GM21367 (cell line): ENCODE measurements at regions not wholly inside any gene's neighbourhood (a gene's known extent, or its start where the extent isn't known, plus 50 kb on each side); places are given as distances from the start of the nearest gene placed in this dataset.
"Not testable (repeated sequence)": the region's sequence is repeated elsewhere in the genome, so short reads cannot be mapped to it uniquely, and the experiment has no call there.

Experiments
- ATAC-seq: cut with Tn5 transposase; IDR thresholded peaks from one replicate; pipeline ENCODE4 v1.9.1; 2021; ENCODE audit not compliant: unreplicated experiment

DNA sequence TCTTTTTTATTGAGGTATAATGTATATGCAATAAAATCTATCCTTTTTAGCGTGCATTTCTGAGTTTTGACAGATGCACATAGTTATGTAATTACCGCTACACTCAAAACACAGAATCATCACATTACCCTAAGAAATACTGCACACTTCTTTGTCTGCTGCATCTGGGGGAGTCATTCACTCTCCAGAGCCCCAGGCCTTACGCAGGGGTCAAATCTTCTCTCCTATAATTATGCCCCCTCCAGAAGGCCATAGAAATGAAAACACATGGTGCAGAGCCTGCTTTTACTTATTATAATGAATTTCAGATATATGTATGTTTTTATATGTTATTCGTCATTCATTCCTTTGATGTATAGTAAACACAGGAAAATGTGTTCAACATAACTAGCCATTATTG, 296.5 kb upstream of the TMEM132C start:
- ATAC-seq, result no peak

DNA sequence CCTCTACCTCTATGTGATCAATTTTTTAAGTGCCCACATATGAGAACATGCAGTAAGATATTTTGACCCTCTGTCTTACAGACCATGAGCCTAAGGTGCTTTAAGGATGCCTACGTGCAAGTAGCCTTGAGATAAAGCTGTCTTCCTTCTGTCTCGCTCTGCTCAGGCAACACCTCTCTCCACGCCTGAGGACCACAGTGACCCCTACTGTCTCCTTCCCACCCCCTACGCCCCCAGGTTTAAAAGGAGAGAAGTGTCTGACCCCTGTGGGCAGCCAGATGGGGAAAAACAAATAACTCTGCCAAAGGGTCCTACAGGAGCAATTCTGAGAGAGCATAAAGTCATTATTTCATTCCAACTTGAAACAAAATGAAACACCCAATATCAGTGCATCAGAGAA, 286.4 kb upstream of the TMEM132C start:
- no peak for ATAC-seq

DNA sequence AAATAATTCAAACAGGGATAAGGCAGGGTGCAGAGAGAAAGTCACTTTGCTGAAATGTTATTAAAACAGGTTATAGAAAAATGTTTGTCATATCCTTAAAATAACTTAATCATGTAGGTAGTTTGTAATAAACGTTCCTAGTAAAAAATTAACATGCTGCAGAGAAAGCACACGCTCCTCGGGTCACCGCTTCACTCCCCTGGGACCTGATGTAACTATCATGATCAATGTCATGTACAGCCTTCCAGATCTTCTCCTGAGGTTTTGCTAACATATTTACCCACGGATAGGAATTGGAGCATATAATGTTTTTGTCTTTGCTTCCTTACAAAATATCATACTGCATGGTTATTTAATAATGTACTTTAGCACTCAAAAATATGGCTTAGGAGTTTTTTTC, 285.1 kb upstream of the TMEM132C start:
- no peak for ATAC-seq

DNA sequence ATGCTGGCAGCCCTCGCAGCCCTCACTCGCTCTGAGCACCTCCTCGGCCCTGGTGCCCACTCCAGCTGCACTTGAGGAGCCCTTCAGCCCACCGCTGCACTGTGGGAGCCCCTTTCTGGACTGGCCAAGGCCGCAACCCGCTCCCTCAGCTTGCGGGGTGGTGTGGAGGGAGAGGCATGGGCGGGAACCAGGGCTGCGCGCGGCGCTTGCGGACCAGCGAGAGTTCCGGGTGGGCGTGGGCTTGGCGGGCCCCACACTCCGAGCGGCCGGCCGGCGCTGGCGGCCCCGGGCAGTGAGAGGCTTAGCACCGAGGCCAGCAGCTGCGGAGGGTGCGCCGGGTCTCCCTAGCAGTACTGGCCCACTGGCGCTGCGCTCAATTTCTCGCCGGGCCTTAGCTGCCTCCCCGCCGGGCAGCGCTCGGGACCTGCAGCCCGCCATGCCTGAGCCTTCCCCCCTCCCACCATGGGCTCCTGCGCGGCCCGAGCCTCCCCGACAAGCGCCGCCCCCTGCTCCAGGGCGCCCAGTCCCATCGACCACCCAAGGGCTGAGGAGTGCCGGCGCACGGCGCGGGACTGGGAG, 283.7 kb upstream of the TMEM132C start:
- not testable (repeated sequence) for ATAC-seq

DNA sequence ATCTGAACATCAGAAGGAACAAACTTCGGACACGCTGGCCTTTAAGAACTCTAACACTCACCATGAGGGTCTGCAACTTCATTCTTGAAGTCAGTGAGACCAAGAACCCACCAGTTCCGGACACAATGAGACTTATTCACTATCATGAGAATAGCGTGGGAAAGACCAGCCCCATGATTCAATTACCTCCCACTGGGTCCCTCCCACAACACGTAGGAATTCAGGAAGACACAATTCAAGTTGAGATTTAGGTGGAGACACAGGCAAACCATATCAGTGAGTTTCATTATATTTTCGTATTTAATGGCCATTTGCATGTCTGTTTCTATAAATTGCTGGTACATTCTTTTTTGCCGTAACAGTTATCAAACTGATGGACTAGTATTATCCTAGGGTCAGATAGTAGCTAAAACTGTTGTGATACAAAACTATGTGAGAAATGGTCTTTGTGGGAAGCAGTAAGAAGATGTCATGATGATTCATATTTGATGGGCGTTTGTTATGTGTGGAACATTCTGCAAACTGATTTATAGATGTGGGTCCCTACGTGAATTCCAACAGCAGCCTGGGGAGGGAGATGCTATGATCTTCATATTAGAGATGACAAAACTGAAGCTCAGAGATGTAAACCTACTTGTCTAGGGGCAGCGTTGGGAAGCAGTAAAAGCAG, 282.4 kb upstream of the TMEM132C start:
- ATAC-seq, result no peak

DNA sequence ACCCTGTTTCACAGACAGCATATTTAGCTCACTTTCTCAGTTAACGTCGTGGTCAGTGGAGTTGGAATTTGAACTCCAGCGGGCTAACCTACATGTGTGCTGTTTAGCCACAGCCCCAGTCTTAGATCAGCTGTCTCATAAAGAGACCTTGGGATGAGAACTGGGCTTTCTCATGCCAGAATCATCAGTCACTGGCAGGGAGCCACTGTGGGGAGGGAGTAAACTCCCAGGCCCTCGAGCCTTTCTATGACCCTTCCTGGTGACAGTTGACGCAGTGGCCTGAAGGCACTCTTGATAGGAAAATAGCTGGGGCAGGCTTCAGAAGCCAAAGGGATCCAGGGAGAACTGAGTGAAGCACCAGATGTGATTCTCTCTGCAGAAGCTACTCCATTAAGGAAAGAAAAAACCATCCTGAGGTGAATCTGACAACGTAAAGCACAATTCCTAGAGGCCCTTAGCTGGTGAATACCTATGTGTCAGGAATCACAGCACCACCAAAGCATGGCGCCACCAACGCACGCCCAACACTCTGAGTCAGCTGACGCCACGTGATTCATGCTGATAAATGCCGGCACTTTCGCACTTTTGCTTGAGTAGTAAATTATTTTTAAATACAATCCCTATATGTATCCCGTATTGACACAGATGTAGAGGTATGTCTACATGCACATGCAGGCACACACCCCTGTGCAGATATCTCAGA, 279.6 kb upstream of the TMEM132C start:
- no peak for ATAC-seq

DNA sequence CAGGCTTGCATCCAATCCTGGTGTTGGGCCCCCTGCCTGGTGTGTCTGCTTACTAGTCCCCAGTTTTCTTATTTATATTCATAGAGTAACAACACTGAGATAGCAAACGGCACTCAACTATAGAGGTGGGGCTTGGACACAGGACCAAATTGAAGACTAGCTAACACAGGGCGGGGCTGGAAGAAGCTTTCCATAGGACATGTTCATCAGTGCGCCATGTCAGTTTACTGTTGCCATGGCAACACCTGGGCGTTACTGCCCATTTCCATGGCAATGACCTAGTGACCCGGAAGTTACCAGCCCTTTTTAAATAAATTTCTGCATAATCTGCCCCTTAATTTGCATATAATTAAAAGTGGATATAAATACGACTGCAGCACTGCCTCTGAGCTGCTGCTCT, 275.5 kb upstream of the TMEM132C start:
- ATAC-seq, result no peak

DNA sequence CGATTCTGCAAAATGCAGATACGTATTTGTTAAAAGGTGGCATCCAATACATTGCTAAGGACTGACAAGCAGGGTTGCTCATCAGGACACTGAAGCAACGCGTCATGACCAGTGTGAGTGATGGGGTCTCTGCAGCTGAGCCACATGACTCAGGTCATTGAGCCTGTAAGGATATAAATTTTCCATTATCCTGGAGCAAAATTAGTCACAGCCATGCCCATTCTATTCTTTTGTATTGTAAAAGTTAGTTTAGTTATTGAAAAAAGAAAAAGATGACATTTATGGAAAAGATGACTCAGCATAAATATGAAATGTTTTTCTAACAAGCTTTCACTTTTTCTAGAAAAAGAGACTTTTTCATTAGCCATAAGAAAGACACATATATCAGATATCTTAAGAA, 268.0 kb upstream of the TMEM132C start:
- no peak for ATAC-seq

DNA sequence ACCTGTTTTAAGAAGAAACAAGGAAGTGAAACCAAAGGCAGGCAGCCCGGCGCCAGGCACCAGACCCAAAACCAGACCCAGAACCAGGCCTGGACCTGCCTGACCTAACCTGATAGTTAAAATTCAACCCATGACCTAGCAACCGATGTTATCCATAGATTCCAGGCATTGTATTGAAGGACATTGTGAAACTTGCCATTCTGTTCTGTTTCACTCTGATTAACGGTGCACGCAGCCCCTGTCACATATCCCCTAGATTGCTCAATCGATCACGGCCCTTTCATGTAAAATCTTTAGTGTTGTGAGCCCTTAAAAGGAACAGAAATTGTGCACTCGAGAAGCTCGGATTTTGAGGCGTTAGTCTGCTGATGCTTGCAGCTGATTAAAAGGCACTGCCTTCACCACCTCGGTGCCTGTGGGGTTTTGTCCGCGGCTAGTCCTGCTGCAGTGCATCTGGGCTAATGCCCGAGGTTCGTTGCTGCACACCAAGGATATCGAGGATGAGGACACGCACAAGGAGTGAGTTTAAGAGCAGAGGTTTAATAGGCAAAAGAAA, 262.5 kb upstream of the TMEM132C start:
- no peak for ATAC-seq

DNA sequence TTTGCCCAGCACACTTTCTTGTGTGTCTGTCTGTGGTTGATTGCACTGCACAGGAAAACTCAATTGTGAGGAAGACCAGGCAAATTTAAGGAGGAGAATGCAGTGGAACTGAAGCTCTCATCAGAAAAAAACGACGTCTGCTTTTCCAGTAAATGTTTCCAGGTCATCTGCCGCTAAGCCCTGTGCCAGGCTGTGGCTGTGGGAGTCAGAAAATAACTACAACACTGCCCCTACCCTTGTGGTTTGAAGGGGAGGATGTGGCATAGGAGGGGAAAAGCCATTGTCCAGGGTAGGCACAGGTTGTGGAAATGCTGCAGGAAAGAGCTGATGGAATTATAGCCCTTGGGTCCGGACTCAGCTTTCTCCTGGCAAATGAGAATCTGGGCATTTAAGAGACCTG, 259.7 kb upstream of the TMEM132C start:
- ATAC-seq, result no peak

DNA sequence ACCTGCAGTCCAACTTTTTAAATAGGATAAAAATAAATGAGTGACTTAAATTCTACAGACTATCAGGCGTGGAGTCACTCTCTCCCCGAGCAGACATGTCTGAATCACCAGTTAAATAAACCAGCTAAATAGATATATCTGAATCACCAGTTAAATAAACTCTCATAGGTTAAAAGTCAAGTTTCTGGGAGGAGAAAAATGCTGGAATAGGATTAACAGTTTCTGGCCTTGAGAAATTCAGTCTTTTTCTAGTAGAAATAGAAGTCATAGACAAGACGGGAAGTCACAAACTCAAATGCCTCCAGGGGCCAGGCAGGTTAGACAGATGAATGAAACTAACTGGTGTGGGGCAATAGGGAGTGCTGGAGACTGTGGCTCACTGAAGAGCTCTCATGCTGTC, 258.6 kb upstream of the TMEM132C start:
- no peak for ATAC-seq

DNA sequence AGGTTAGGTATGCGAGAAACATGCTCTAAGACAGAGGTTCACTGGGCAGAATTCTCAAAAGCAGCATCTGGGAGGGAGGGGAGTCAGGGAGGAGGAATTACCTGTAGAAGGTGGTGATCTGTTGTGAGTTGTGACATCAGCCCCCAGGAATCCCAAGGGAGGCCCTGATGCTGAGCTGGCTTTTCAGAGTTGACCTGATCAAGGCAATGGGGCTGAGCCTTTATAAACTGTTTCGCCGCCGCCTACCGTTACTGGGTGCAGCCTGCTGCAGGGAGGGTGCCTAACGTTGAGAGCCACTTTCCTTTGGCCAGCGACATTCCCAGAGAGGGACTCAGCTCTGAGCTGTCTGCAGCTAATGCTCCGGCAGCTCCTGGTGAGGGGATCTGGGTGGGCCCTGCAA, 257.9 kb upstream of the TMEM132C start:
- ATAC-seq, result no peak

DNA sequence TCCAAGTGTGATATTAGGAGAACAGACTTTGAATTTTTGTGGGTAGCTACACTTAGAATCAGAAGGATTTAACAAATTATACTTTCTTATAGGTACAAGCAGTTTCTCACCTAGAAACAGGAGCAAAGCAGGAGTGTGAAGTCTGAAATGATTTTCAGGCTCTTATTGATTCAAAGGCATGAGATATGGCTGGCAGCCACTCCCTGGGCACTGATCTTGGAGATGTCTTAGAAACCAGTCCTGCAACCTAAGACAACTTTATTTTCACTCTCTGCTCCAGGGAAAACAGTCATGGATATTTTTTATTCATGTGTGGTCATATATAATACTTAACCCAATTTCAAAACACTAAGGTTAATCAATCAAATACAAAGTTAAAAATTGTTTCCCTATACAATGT, 254.9 kb upstream of the TMEM132C start:
- ATAC-seq, result no peak

DNA sequence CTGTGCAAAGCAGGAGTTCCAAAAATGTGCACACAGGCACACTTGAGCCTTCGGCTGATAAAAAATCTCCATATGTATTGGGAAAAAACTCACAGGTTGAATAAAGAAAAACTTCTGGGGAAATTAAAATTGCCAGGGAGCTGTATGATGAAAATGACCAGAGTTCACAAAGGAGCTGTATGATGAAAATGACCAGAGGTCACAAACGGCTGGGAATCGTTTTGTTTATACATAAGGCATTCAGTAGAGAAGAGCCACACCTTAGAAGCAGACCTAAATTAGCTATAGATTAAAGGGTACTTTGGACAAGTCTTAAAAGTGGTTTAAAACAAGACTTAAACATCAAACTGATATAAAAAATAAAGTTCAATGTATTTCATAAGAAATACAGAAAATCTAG, 251.7 kb upstream of the TMEM132C start:
- no peak for ATAC-seq

DNA sequence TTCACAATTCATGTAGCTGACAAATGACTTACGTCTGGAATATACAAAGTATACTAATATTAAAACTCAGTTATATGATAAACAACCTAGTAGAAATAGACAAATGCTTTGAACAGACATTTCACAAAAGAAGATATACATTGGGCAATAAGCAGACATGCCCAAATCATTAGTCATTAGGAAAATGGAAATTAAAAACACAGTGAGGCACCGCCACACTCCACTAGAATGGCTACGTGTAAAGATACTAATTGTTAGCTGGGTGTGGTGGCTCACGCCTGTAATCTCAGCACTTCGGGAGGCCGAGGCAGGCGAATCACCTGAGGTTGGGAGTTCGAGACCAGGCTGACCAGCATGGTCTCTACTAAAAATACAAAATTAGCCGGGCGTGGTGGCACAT, 248.9 kb upstream of the TMEM132C start:
- no peak for ATAC-seq

DNA sequence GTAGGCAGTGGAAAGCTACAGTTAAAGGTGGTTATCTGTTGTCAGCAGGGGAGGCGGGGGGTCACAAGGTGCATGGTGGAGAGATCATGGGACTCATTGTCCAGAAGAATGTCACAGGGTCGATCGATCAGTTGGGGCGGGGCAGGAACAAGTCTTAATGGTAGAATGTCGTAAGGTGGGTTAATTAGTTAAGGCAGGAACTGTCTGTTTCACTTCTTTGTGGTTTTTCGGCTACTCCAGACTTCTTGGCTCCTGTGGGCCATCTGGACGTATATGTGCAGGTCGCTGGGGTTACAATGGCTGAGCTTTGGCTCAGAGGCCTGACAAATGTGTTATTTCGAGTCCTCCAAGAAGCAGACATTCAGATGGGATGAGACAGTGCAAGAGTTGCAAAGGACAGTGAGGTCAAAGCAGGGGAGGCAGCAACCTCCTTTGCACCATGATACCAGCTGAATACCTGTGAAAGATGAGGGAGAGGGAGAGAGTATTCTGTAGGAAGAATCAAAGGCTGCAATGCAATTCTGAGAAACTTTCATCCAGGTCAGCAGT, 246.9 kb upstream of the TMEM132C start:
- ATAC-seq, result no peak

DNA sequence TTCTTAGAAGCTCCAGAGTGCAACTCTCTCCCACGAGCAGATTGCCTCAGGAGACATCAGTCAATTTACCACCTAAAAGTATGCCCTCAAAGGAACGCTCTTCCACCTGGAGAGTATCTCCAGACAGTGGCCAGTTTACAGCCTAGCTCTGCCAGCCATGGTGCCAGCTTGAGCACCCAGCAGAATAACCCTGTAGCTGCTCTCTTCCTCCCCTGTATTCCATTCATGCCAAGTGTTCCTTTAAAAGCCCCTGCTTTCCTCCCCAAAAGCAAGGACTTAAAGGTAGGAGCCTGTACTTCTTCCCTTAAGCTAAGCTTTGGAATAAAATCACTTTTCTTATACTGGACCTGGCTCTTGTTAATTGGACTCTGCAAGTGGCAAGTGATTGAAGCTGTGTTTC, 245.4 kb upstream of the TMEM132C start:
- no peak for ATAC-seq

DNA sequence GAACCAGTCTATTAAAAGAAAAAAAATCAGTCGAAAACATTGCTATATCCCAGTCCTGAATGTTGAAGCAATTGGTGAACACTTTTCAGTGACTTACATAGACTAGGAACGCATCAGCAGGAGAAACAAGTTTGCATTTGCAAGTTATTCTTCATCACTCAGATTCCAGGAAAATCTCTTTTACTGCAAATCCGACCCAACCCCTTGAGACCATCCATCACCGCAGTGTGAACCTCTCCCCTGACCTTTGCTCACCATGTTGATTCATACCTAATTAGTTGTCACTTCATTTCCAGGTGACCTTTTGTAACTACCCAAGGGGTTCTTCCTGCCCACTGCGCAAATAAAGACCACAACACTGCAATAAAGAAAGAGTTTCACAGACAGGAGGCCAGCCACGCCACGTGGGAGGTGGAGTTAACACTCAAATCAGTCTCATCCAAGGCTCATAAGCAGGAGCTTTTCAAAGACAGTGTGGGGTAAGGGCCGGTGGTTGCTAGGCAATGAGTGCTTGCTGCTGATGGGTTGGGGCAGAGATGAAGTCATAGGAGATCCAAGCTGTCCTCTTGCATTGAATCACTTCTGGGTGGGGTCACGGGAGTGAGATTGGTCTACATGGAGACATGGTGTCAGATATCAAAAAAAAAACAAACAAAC, 241.3 kb upstream of the TMEM132C start:
- ATAC-seq, result no peak

DNA sequence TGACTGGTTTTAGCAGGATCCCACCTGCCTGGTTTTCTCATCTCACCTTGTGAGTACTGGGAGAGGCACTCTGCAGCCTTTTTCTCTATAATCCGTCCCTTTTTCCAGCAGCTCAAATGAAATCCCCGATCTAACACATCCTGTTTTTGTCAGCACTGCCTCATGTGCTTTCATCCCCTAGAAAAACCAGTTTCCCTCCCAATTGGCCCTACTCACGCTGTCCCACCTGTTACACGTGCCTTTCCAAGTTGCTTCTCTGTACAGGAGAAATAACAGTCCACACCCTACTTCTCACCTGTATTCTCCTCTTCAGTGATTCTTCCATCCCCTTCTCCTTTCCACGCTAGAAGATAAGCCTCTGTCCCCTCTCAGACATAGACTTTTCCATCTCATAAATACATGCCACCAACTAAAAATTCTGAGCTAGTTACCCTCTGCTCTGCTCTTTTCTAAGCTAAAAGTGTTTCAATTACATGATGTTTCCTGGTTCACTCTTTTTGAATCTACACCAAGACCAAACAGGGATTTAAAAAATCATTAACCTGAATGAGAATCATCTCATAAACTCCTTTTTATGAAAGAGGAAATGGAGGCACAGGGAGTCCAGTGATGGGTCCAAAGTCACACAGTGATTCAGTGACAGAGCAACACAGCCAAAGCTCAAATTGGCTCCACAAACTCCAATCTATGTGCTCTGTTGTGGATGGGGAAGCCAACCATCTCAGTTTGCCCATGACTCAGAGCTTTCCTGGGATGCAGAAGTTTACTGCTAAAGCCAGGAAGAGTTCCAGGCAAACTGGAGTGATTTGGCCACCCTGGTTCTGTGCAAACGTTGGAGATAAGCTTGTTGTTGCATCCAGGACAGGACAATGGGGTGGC, 240.0 kb upstream of the TMEM132C start:
- no peak for ATAC-seq

DNA sequence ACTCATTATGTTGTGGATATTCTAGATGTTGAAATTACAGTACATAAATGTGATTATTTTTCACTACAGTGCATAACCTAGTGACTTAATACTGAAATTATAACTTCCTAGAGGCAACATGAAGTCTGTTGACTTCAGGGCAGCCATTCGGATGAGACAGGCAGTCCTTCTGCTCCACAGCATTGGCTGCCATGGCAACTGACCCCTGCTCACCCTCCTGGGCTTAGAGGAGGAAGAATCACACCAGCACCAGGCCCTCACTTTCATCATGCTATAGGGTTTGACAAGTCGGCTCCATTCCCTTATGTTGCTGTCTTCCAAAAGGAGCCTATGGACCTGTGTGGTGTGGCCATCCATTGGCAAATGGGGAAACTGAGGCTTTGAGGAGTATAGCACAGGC, 233.5 kb upstream of the TMEM132C start:
- ATAC-seq, result no peak

DNA sequence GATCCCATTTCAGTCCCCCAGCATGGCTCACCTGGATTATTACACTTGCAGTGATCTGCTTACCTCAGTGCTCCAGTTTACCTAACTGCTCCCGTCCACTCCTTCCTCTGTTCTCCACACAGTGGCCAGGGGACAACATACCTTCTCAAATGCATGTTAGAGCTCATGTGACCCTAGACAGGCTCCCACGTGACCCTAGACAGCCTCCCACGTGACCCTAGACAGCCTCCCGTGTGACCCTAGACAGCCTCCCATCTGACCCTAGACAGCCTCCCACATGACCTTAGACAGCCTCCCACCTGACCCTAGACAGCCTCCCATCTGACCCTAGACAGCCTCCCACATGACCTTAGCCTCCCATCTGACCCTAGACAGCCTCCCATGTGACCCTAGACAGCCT, 226.0 kb upstream of the TMEM132C start:
- no peak for ATAC-seq
